ENCODE measurements at regions not wholly inside any gene's neighbourhood (a gene's known extent, or its start where the extent isn't known, plus 50 kb on each side); places are given as distances from the start of the nearest gene placed in this dataset.

DNA sequence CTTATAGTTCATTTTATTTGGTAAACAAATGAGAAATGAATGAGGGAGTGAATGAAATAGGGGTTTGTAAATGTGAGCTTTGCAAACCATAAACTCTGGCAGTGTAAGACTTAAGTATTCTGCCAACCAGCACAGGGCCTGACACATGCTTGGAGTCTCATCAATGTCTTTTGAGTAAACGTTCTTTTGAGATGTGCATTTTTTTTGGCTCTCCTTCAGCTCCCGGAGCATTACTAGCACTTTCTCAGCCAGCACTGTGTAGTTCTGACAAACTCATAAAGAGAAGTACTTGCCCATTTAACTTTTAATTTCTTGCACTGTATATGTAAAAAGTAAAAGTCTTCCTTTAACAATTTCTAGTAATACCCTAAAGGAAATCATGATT is 245.3 kb downstream of the HS3ST1 start:
- H3K36me3 ChIP-seq (ENCODE audit: low read depth), result no peaks in the 10 kb centered on the region
- DNase-seq (no peak), ATAC-seq (no peak)
- H3K4me3 ChIP-seq, result no peak overlapping the region
- H3K9me3 ChIP-seq, result no peaks in the 10 kb centered on the region
- intact Hi-C loops (cut with DNase I, micrococcal nuclease), result no loop called here
- H3K4me1 ChIP-seq (ENCODE audit: low read depth), result no peaks in the 10 kb centered on the region
- TF ChIP-seq, protein P1, sequence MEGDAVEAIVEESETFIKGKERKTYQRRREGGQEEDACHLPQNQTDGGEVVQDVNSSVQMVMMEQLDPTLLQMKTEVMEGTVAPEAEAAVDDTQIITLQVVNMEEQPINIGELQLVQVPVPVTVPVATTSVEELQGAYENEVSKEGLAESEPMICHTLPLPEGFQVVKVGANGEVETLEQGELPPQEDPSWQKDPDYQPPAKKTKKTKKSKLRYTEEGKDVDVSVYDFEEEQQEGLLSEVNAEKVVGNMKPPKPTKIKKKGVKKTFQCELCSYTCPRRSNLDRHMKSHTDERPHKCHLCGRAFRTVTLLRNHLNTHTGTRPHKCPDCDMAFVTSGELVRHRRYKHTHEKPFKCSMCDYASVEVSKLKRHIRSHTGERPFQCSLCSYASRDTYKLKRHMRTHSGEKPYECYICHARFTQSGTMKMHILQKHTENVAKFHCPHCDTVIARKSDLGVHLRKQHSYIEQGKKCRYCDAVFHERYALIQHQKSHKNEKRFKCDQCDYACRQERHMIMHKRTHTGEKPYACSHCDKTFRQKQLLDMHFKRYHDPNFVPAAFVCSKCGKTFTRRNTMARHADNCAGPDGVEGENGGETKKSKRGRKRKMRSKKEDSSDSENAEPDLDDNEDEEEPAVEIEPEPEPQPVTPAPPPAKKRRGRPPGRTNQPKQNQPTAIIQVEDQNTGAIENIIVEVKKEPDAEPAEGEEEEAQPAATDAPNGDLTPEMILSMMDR (IDR thresholded peaks at IDR 0.05), result no peak

DNA sequence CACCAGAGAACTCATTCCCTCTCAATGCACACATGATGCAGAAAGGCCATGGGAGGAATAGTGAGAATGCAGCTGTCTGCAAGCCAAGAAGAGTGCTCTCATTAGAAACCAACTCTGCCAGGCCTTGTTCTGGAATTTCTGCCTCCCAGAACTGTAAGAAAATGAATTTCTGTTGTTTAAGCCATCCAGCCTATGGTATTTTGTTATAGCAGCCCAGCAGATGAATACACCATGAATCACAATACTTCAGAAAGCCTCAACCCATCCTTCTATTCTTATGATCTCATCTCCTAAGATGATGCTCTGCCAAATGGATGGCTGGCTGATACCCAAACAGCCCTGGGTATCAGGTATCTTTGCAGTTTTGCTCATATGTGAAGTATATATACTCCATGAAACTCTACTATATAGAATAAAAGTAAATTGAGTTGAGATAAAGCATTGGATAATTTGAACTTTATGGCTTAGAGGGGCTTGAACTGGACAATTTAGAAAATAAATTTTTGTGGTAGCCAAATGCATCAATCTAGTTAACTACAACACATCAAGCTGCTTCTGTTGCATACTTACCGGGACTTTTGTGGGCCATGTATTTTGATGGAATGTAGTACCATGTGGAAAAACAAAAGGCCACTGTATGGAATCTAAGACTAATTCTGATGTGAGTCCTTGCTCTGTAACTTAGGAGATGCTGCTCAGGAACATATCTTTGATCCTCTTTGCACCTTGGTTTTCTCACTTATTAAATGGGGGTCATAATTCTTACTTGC is 245.9 kb downstream of the HS3ST1 start:
- no peaks in the 10 kb centered on the region for H3K4me1 ChIP-seq (ENCODE audit: low read depth)
- DNase-seq (no peak), ATAC-seq (no peak)
- no peak overlapping the region for H3K4me3 ChIP-seq
- H3K36me3 ChIP-seq (ENCODE audit: low read depth), result no peaks in the 10 kb centered on the region
- no peaks in the 10 kb centered on the region for H3K9me3 ChIP-seq
- TF ChIP-seq, protein P1 (IDR thresholded peaks at IDR 0.05), result no peak
- intact Hi-C loops (cut with DNase I, micrococcal nuclease), result no loop called here

DNA sequence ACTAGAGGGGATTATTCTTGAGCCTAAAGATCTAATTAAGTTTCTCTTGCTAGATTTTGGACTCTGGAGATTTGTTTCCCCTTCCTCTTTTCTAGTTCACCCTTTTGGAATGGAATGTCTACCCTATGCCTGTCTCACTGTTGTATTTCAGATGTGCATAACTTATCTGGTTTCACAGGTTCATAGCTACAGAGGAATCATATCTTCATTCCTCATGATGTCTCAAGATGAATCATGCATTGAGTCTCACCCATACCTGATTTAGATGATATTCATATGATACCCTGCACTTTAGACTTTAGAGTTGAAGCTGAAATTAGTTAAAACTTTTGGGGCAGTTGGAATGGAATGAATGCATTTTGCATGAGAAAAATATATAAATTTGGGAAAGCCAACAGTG is 246.7 kb downstream of the HS3ST1 start:
- no peak overlapping the region for H3K4me3 ChIP-seq
- intact Hi-C loops (cut with DNase I, micrococcal nuclease), result no loop called here
- no peak for ATAC-seq
- H3K4me1 ChIP-seq (ENCODE audit: low read depth), result no peaks in the 10 kb centered on the region
- H3K36me3 ChIP-seq (ENCODE audit: low read depth), result no peaks in the 10 kb centered on the region
- H3K9me3 ChIP-seq, result no peaks in the 10 kb centered on the region
- TF ChIP-seq, protein P1 (IDR thresholded peaks at IDR 0.05), result no peak
- DNase-seq, result no peak

DNA sequence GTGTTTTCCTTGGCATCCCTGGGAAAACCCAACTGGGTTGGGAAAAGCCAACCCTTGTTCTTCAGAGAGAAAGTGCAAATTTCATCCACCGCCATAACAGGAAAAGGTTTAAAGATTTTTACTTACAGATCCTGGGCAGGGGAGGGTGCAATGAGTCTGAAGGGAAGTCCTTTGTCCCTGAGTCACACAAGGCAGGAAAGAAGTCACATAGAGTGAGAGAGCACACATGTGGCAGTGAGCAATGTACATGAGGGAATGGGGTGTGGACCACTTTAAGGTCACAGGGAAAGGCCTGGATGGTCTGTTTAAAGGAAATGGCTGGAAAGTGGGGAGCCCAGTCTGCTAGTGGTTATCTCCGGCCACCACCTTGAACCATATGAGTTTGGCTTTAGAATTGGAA is 248.9 kb downstream of the HS3ST1 start:
- Histone ChIP-seq H3K4me3 (no peak overlapping the region), H3K4me1 (ENCODE audit: low read depth) (no peaks in the 10 kb centered on the region), H3K9me3 (no peaks in the 10 kb centered on the region), H3K36me3 (ENCODE audit: low read depth) (no peaks in the 10 kb centered on the region)
- ATAC-seq (no peak), DNase-seq (no peak)
- TF ChIP-seq, protein P1 (IDR thresholded peaks at IDR 0.05), result no peak
- intact Hi-C loops (cut with DNase I, micrococcal nuclease), result no loop called here

DNA sequence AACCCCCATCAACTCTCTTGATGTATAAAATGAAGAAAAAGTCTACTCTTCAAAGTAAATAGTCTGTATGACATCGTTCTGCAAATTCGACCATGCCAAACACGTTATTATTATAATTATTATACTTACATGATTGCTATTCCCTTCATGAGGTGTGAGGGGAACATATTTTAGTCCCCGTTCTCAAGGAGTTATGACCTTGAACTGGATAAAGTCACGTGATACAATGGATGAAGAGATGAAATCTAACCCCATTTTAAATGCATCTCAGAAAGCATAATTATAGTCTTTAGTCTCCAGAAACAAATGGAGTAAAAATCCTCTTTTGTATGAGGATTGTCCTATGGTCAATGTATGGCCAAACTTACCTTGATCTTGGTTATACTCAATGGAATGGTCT is 250.3 kb downstream of the HS3ST1 start:
- TF ChIP-seq, protein P1 (IDR thresholded peaks at IDR 0.05), result no peak
- Histone ChIP-seq H3K9me3 (no peaks in the 10 kb centered on the region), H3K4me3 (no peak overlapping the region), H3K4me1 (ENCODE audit: low read depth) (no peaks in the 10 kb centered on the region), H3K36me3 (ENCODE audit: low read depth) (no peaks in the 10 kb centered on the region)
- DNase-seq (no peak), ATAC-seq (no peak)
- intact Hi-C loops (cut with DNase I, micrococcal nuclease), result no loop called here

DNA sequence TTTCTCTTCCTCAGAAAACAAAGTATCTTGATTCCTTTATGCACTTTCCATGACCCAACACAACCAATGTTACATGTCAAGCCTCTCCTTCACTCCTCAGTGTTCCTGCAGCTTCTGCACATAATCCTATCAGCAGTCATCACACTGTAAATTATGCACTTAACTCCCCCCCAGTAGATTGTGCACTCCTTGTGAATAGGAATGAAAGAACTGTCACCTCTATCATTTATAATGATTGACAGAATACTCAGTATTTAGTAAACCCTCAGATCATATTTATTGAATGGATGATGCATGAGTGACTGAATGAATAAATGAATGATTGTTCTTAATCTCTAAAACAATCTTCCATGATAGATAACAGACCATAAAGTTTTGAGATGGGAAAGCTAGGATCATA is 253.3 kb downstream of the HS3ST1 start:
- Histone ChIP-seq H3K4me1 (ENCODE audit: low read depth) (no peaks in the 10 kb centered on the region), H3K4me3 (no peak overlapping the region), H3K9me3 (no peaks in the 10 kb centered on the region), H3K36me3 (ENCODE audit: low read depth) (no peaks in the 10 kb centered on the region)
- ATAC-seq (no peak), DNase-seq (no peak)
- TF ChIP-seq, protein P1 (IDR thresholded peaks at IDR 0.05), result no peak
- intact Hi-C loops (cut with DNase I, micrococcal nuclease), result no loop called here

Measured in mucosa of descending colon (tissue), 3 donors.